Cardiac muscle cell (in vitro differentiated cells and primary cell): ENCODE measurements at regions not wholly inside any gene's neighbourhood (a gene's known extent, or its start where the extent isn't known, plus 50 kb on each side); places are given as distances from the start of the nearest gene placed in this dataset.

Experiments used
- DNase-seq, 2 donors: peaks; one replicate each; pipeline versions ENCODE4 v3.0.0 to v3.0.0-alpha.2; 2010 to 2017; ENCODE audit warnings: low read depth in 1 of 2, low spot score in 1 of 2
- H3K27ac ChIP-seq: fragments of 200-600 bp; sonication (generic); 2 replicates; pipeline ENCODE4 v1.5.1; 2016
- H3K27me3 ChIP-seq: fragments of 200-600 bp; sonication (generic); 2 replicates; pipeline ENCODE4 v1.6.0; 2016; ENCODE audit warnings: control low read depth
- H3K36me3 ChIP-seq: fragments of 200-600 bp; sonication (generic); 2 replicates; pipeline ENCODE4 v1.5.1; 2016; ENCODE audit warnings: control low read depth
- H3K4me1 ChIP-seq: fragments of 200-600 bp; sonication (generic); 2 replicates; pipeline ENCODE4 v1.8.1; 2017; ENCODE audit warnings: low read depth, mild to moderate bottlenecking, mixed run types
- H3K4me3 ChIP-seq: fragments of 200-600 bp; sonication (generic); 2 replicates; pipeline ENCODE4 v1.5.1; 2016; ENCODE audit warnings: mild to moderate bottlenecking
- H3K9me3 ChIP-seq: fragments of 200-600 bp; sonication (generic); 2 replicates; pipeline ENCODE4 v1.5.1; 2017; ENCODE audit warnings: low read depth, mild to moderate bottlenecking, control low read depth
- TF ChIP-seq, protein P1 (sequence below): IDR thresholded peaks from 2 replicates; pipeline ENCODE4 v1.5.1; 2012; ENCODE audit warnings: low read depth, mild to moderate bottlenecking, low read length

GRCh38 chr4:129707949-129708348, 612.0 kb downstream of the C4orf33 start:
- TF ChIP-seq, protein P1, sequence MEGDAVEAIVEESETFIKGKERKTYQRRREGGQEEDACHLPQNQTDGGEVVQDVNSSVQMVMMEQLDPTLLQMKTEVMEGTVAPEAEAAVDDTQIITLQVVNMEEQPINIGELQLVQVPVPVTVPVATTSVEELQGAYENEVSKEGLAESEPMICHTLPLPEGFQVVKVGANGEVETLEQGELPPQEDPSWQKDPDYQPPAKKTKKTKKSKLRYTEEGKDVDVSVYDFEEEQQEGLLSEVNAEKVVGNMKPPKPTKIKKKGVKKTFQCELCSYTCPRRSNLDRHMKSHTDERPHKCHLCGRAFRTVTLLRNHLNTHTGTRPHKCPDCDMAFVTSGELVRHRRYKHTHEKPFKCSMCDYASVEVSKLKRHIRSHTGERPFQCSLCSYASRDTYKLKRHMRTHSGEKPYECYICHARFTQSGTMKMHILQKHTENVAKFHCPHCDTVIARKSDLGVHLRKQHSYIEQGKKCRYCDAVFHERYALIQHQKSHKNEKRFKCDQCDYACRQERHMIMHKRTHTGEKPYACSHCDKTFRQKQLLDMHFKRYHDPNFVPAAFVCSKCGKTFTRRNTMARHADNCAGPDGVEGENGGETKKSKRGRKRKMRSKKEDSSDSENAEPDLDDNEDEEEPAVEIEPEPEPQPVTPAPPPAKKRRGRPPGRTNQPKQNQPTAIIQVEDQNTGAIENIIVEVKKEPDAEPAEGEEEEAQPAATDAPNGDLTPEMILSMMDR = no peak
- Histone ChIP-seq H3K9me3 (no peaks in the 10 kb centered on the region), H3K36me3 (no peaks in the 10 kb centered on the region), H3K27me3 (no peaks in the 10 kb centered on the region), H3K27ac (no peak overlapping the region), H3K4me3 (no peak overlapping the region), H3K4me1 (no peaks in the 10 kb centered on the region)
- DNase-seq = no peak

- no peaks in the 10 kb centered on the region for H3K36me3 ChIP-seq
- DNase-seq = no peak
- TF ChIP-seq, protein P1 = no peak
- no peak overlapping the region for H3K27ac ChIP-seq
- no peak overlapping the region for H3K4me3 ChIP-seq
- H3K27me3 ChIP-seq = no peaks in the 10 kb centered on the region
- H3K9me3 ChIP-seq = no peaks in the 10 kb centered on the region
- no peaks in the 10 kb centered on the region for H3K4me1 ChIP-seq
Observed at GRCh38 chr4:129708784-129709183, 612.8 kb downstream of the C4orf33 start.

- no peak for DNase-seq
- H3K4me3 ChIP-seq = no peak overlapping the region
- H3K27me3 ChIP-seq = no peaks in the 10 kb centered on the region
- no peaks in the 10 kb centered on the region for H3K36me3 ChIP-seq
- TF ChIP-seq, protein P1 = no peak
- no peaks in the 10 kb centered on the region for H3K9me3 ChIP-seq
- H3K4me1 ChIP-seq = no peaks in the 10 kb centered on the region
- no peak overlapping the region for H3K27ac ChIP-seq
Observed at GRCh38 chr4:129738175-129738574, 642.2 kb downstream of the C4orf33 start.

GRCh38 chr4:129747756-129748155, 651.8 kb downstream of the C4orf33 start:
- peaks cover 2% of the 10 kb centered on the region for H3K9me3 ChIP-seq
- H3K27ac ChIP-seq = no peak overlapping the region
- DNase-seq = no peak
- H3K27me3 ChIP-seq = no peaks in the 10 kb centered on the region
- no peak overlapping the region for H3K4me3 ChIP-seq
- no peaks in the 10 kb centered on the region for H3K36me3 ChIP-seq
- H3K4me1 ChIP-seq = no peaks in the 10 kb centered on the region
- TF ChIP-seq, protein P1 = no peak

- H3K4me1 ChIP-seq = no peaks in the 10 kb centered on the region
- TF ChIP-seq, protein P1 = no peak
Observed at GRCh38 chr4:129748991-129749390, 653.0 kb downstream of the C4orf33 start.

DNA sequence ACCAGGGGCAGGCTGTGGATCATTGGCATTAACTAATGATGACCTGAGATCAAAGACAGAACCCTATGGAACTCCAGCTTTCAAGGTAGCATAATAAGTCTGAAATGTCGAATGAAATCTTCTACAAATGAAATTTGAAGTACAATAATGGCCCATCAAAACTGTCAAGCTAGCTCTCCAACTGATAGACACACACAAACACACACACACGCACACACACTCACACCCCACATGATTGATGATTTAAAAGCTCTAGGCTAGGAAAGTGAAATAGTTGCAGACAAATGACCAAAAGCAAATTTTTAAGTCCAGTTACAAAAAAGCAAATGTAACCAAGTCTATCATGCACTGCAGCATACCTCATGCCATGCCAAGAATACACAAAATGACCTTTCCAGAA, 655.7 kb downstream of the C4orf33 start:
- no peak for DNase-seq
- H3K4me3 ChIP-seq = no peak overlapping the region
- no peaks in the 10 kb centered on the region for H3K4me1 ChIP-seq
- no peaks in the 10 kb centered on the region for H3K9me3 ChIP-seq
- no peaks in the 10 kb centered on the region for H3K27me3 ChIP-seq
- TF ChIP-seq, protein P1 = no peak
- no peak overlapping the region for H3K27ac ChIP-seq
- no peaks in the 10 kb centered on the region for H3K36me3 ChIP-seq

More at GRCh38 chr4:129748991-129749390, 653.0 kb downstream of the C4orf33 start:
- H3K36me3 ChIP-seq = no peaks in the 10 kb centered on the region
- no peaks in the 10 kb centered on the region for H3K27me3 ChIP-seq
- no peak for DNase-seq
- peaks cover 2% of the 10 kb centered on the region for H3K9me3 ChIP-seq
- H3K27ac ChIP-seq = no peak overlapping the region
- H3K4me3 ChIP-seq = no peak overlapping the region
